WTC11 (cell line): ENCODE measurements at regions not wholly inside any gene's neighbourhood (a gene's known extent, or its start where the extent isn't known, plus 50 kb on each side); places are given as distances from the start of the nearest gene placed in this dataset.

ENCODE experiments used
- ATF1 ChIP-seq: sonication (generic); formaldehyde crosslinking; IDR thresholded peaks from 2 replicates; pipeline ENCODE4 v1.8.1; 2023; ENCODE audit warnings: mild to moderate bottlenecking, moderate library complexity, missing genetic modification reagents
- CREM ChIP-seq: sonication (generic); formaldehyde crosslinking; IDR thresholded peaks from 2 replicates; pipeline ENCODE4 v1.8.1; 2022; ENCODE audit warnings: mild to moderate bottlenecking, missing genetic modification reagents, moderate library complexity
- CTCF ChIP-seq: fragments of 200-600 bp; IDR thresholded peaks from 2 replicates; pipeline ENCODE4 v1.8.0; 2022; ENCODE audit warnings: antibody characterized with exemption
- NFYB ChIP-seq: sonication (generic); formaldehyde crosslinking; conservative IDR thresholded peaks from 2 replicates; pipeline ENCODE4 v1.8.0; 2022; ENCODE audit warnings: low read depth, missing genetic modification reagents
- SMAD4 ChIP-seq: sonication (generic); formaldehyde crosslinking; IDR thresholded peaks from 2 replicates; pipeline ENCODE4 v1.8.0; 2022; ENCODE audit warnings: mild to moderate bottlenecking, missing genetic modification reagents
- SOX15 ChIP-seq: fragments of 250-450 bp; sonication (Bioruptor Pico); IDR thresholded peaks from 2 replicates; pipeline ENCODE4 v1.9.0; 2021; ENCODE audit warnings: mild to moderate bottlenecking
- TF ChIP-seq, protein P1 (sequence below): fragments of 250-450 bp; sonication (Bioruptor Pico); IDR thresholded peaks from 2 replicates; pipeline ENCODE4 v1.8.0; 2021; ENCODE audit warnings: mild to moderate bottlenecking
- TF ChIP-seq, protein P2 (sequence below): sonication (generic); formaldehyde crosslinking; IDR thresholded peaks from 2 replicates; pipeline ENCODE4 v1.8.0; 2022; ENCODE audit warnings: mild to moderate bottlenecking, missing genetic modification reagents

- TF ChIP-seq CTCF (no peak), CREM (CRISPR knock-in tag) (no peak), NFYB (CRISPR knock-in tag) (no peak), SMAD4 (CRISPR knock-in tag) (no peak), ATF1 (CRISPR knock-in tag) (no peak), SOX15 (CRISPR knock-in tag) (no peak)
- TF ChIP-seq, protein P1, sequence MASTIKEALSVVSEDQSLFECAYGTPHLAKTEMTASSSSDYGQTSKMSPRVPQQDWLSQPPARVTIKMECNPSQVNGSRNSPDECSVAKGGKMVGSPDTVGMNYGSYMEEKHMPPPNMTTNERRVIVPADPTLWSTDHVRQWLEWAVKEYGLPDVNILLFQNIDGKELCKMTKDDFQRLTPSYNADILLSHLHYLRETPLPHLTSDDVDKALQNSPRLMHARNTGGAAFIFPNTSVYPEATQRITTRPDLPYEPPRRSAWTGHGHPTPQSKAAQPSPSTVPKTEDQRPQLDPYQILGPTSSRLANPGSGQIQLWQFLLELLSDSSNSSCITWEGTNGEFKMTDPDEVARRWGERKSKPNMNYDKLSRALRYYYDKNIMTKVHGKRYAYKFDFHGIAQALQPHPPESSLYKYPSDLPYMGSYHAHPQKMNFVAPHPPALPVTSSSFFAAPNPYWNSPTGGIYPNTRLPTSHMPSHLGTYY (CRISPR knock-in tag) = no peak
- TF ChIP-seq, protein P2, sequence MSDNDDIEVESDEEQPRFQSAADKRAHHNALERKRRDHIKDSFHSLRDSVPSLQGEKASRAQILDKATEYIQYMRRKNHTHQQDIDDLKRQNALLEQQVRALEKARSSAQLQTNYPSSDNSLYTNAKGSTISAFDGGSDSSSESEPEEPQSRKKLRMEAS (CRISPR knock-in tag) = no peak
Measured at GRCh38 chr15:60101416-60101815, 97.3 kb downstream of the FOXB1 start.
